ENCODE measurements at regions not wholly inside any gene's neighbourhood (a gene's known extent, or its start where the extent isn't known, plus 50 kb on each side); places are given as distances from the start of the nearest gene placed in this dataset.

DNA sequence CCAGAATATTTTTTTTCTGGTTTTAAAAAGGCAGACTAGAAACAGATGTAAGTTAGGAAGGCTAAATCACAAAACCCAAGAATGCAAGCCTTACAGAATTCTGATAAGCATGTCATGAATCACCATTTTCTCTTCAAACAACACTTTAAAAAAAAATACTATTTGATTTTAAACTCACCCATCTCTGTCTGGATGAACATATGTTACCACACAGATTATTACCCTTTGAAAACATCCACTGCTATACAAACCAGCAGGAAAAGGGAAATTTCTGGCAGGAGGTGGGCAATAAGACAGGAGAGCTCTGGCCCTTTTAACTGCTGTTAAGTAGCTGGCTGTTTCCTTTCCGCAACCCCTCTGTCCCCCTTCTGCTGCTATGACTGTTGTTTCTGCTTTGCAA lies 317.7 kb upstream of the NOCT start:
- TF ChIP-seq, protein P1, sequence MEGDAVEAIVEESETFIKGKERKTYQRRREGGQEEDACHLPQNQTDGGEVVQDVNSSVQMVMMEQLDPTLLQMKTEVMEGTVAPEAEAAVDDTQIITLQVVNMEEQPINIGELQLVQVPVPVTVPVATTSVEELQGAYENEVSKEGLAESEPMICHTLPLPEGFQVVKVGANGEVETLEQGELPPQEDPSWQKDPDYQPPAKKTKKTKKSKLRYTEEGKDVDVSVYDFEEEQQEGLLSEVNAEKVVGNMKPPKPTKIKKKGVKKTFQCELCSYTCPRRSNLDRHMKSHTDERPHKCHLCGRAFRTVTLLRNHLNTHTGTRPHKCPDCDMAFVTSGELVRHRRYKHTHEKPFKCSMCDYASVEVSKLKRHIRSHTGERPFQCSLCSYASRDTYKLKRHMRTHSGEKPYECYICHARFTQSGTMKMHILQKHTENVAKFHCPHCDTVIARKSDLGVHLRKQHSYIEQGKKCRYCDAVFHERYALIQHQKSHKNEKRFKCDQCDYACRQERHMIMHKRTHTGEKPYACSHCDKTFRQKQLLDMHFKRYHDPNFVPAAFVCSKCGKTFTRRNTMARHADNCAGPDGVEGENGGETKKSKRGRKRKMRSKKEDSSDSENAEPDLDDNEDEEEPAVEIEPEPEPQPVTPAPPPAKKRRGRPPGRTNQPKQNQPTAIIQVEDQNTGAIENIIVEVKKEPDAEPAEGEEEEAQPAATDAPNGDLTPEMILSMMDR (IDR thresholded peaks at IDR 0.05) = no peak
- TF ChIP-seq POLR2AphosphoS5 (IDR thresholded peaks at IDR 0.05) = no peak

Measured in esophagus muscularis mucosa (tissue), 3 donors.